HEK293 (cell line): ENCODE measurements at regions not wholly inside any gene's neighbourhood (a gene's known extent, or its start where the extent isn't known, plus 50 kb on each side); places are given as distances from the start of the nearest gene placed in this dataset.
A peak's percentile ranks its signal among the peaks of the same experiment; 100 is the strongest.

Source experiments
- CTCF ChIA-PET: fragments of 350-600 bp; formaldehyde crosslinking; extraction: SDS; loops from one replicate; lab custom pipeline; 2021; ENCODE audit warnings: antibody characterized with exemption; lab: Yijun Ruan, JAX
- POLR2A ChIA-PET: fragments of 300-600 bp; formaldehyde crosslinking; extraction: SDS; loops from one replicate; lab custom pipeline; 2020; ENCODE audit warnings: antibody characterized with exemption, inconsistent platforms; lab: Yijun Ruan, JAX
- H3K27ac ChIP-seq: fragments of 200-500 bp; sonication (Bioruptor generic); 2 replicates; pipeline ENCODE4 v1.5.1; 2014; ENCODE audit warnings: low read depth, low read length, control low read depth, inconsistent platforms; ENCODE audit errors: extremely low read depth
- H3K36me3 ChIP-seq, 2 experiments: fragments of 200-500 bp in 1 of 2; sonication (Bioruptor generic) in 1 of 2; 1 replicate in 1 of 2; 2 replicates in 1 of 2; pipeline ENCODE4 v1.5.1; 2014 to 2017; ENCODE audit warnings: inconsistent platforms in 2 of 2, low read length in 2 of 2; ENCODE audit not compliant: control insufficient read depth in 2 of 2, insufficient read depth in 1 of 2
- H3K4me1 ChIP-seq: fragments of 200-500 bp; sonication (Bioruptor generic); 2 replicates; pipeline ENCODE4 v1.5.1; 2014; ENCODE audit warnings: mild to moderate bottlenecking, low read length, inconsistent platforms; ENCODE audit not compliant: control insufficient read depth, insufficient read depth
- H3K4me3 ChIP-seq: 2 replicates; pipeline ENCODE4 v1.5.1; 2011; ENCODE audit warnings: low read depth, mild to moderate bottlenecking, control low read depth, low read length, moderate library complexity
- H3K9me3 ChIP-seq: fragments of 200-500 bp; sonication (Bioruptor generic); 2 replicates; pipeline ENCODE4 v1.5.1; 2014; ENCODE audit warnings: low read depth, low read length, inconsistent platforms; ENCODE audit not compliant: control insufficient read depth, insufficient read depth
- CTCF ChIP-seq: fragments of 450-650 bp; formaldehyde crosslinking; IDR thresholded peaks from 2 replicates; pipeline ENCODE4 v1.5.1; 2016; ENCODE audit warnings: missing biosample characterization, missing genetic modification characterization
- PATZ1 ChIP-seq: fragments of 450-650 bp; formaldehyde crosslinking; IDR thresholded peaks from 2 replicates; pipeline ENCODE4 v1.5.1; 2016; ENCODE audit warnings: missing biosample characterization, missing genetic modification characterization
- PRDM1 ChIP-seq: fragments of 450-650 bp; formaldehyde crosslinking; IDR thresholded peaks from 2 replicates; pipeline ENCODE4; 2016; ENCODE audit warnings: missing biosample characterization, missing genetic modification characterization
- PRDM4 ChIP-seq: fragments of 450-650 bp; formaldehyde crosslinking; IDR thresholded peaks from 2 replicates; pipeline ENCODE4 v1.5.1; 2017; ENCODE audit warnings: missing biosample characterization, missing genetic modification characterization
- REPIN1 ChIP-seq: fragments of 450-650 bp; formaldehyde crosslinking; IDR thresholded peaks from 2 replicates; pipeline ENCODE4 v1.5.1; 2017; ENCODE audit warnings: missing biosample characterization, missing genetic modification characterization, low read depth
- SALL2 ChIP-seq: fragments of 450-650 bp; formaldehyde crosslinking; IDR thresholded peaks from 2 replicates; pipeline ENCODE4 v1.5.0; 2017; ENCODE audit warnings: missing biosample characterization, mild to moderate bottlenecking, missing genetic modification characterization, borderline replicate concordance
- TRIM28 ChIP-seq: IDR thresholded peaks from 2 replicates; pipeline ENCODE4 v1.6.1; 2011; ENCODE audit warnings: low read length, control low read depth, borderline replicate concordance
- ZBTB8A ChIP-seq: fragments of 450-650 bp; formaldehyde crosslinking; IDR thresholded peaks from 2 replicates; pipeline ENCODE4 v1.5.1; 2016; ENCODE audit warnings: missing biosample characterization, missing genetic modification characterization
- ZNF354C ChIP-seq: fragments of 450-650 bp; formaldehyde crosslinking; IDR thresholded peaks from 2 replicates; pipeline ENCODE4 v1.5.1; 2016; ENCODE audit warnings: missing biosample characterization, missing genetic modification characterization, low read depth, borderline replicate concordance
- ZNF473 ChIP-seq: fragments of 450-650 bp; formaldehyde crosslinking; IDR thresholded peaks from 2 replicates; pipeline ENCODE4 v1.5.1; 2017; ENCODE audit warnings: missing biosample characterization, missing genetic modification characterization
- ZNF560 ChIP-seq: fragments of 450-650 bp; formaldehyde crosslinking; IDR thresholded peaks from 2 replicates; pipeline ENCODE4 v1.5.1; 2017; ENCODE audit warnings: missing biosample characterization, missing genetic modification characterization, borderline replicate concordance
- ZNF561 ChIP-seq: fragments of 450-650 bp; IDR thresholded peaks from 2 replicates; pipeline ENCODE4 v1.5.1; 2018; ENCODE audit warnings: missing biosample characterization, missing genetic modification characterization, borderline replicate concordance
- ZNF692 ChIP-seq: fragments of 450-650 bp; formaldehyde crosslinking; IDR thresholded peaks from 2 replicates; pipeline ENCODE4 v1.5.1; 2016; ENCODE audit warnings: missing biosample characterization, missing genetic modification characterization
- ZNF704 ChIP-seq: fragments of 450-650 bp; formaldehyde crosslinking; IDR thresholded peaks from 2 replicates; pipeline ENCODE4 v1.5.1; 2016; ENCODE audit warnings: missing biosample characterization, missing genetic modification characterization

GRCh38 chr17:70767102-70767701, 597.9 kb downstream of the KCNJ2 start (continued):
- TF ChIP-seq CTCF (tag by site-specific recombination): 0 out of 2 replicates have a peak, but pooled peaks have one; percentile 23
- no peak for TF ChIP-seq SALL2
- no peak for TF ChIP-seq ZNF692 (tag by site-specific recombination)
- TF ChIP-seq ZBTB8A (tag by site-specific recombination): 0 out of 2 replicates have a peak, but pooled peaks have one; percentile 8

GRCh38 chr17:70769956-70770355, 600.6 kb downstream of the KCNJ2 start:
- Histone ChIP-seq H3K9me3 (no peaks in the 10 kb centered on the region), H3K4me1 (no peaks in the 10 kb centered on the region), H3K27ac (no peak overlapping the region), H3K36me3 (no peaks in the 10 kb centered on the region), H3K4me3 (no peak overlapping the region)
- TF ChIP-seq ZNF704 (tag by site-specific recombination): no peak
- no peak for TF ChIP-seq ZNF354C (tag by site-specific recombination)
- POLR2A ChIA-PET: no interaction called here
- CTCF ChIA-PET: interaction anchor here (0.6 to 1.7 kb wide), 5 partner anchors 38 to 1770 kb away, joined by 3 to 5 read pairs (median 5); no protein-coding TSS in a partner anchor

GRCh38 chr17:70771804-70772386, 602.6 kb downstream of the KCNJ2 start:
- no peak overlapping the region for H3K4me3 ChIP-seq
- TF ChIP-seq TRIM28 (no peak), PRDM4 (tag by site-specific recombination) (peak; percentile 41; the same call in 1 of the 2 replicates)
- TF ChIP-seq, all 188 proteins: peak for 1

GRCh38 chr17:70772761-70773160, 603.4 kb downstream of the KCNJ2 start:
- H3K36me3 ChIP-seq: no peaks in the 10 kb centered on the region
- POLR2A ChIA-PET: no interaction called here
- H3K4me3 ChIP-seq: no peak overlapping the region
- no peak for TF ChIP-seq REPIN1 (tag by site-specific recombination)
- no peak for TF ChIP-seq ZNF561 (tag by site-specific recombination)
- no peak for TF ChIP-seq PRDM1
- no peak for TF ChIP-seq PATZ1 (tag by site-specific recombination)
- TF ChIP-seq ZNF560 (tag by site-specific recombination): no peak
- TF ChIP-seq ZNF473 (tag by site-specific recombination): no peak
- no peaks in the 10 kb centered on the region for H3K4me1 ChIP-seq
- no peaks in the 10 kb centered on the region for H3K9me3 ChIP-seq
- H3K27ac ChIP-seq: no peak overlapping the region
- CTCF ChIA-PET: no interaction called here

More at GRCh38 chr17:70771804-70772386, 602.6 kb downstream of the KCNJ2 start:
- Histone ChIP-seq H3K4me1 (no peaks in the 10 kb centered on the region), H3K36me3 (no peaks in the 10 kb centered on the region), H3K27ac (no peak overlapping the region), H3K9me3 (no peaks in the 10 kb centered on the region)
- ChIA-PET POLR2A (no interaction called here), CTCF (no interaction called here)
